ENCODE measurements at regions not wholly inside any gene's neighbourhood (a gene's known extent, or its start where the extent isn't known, plus 50 kb on each side); places are given as distances from the start of the nearest gene placed in this dataset.

DNA sequence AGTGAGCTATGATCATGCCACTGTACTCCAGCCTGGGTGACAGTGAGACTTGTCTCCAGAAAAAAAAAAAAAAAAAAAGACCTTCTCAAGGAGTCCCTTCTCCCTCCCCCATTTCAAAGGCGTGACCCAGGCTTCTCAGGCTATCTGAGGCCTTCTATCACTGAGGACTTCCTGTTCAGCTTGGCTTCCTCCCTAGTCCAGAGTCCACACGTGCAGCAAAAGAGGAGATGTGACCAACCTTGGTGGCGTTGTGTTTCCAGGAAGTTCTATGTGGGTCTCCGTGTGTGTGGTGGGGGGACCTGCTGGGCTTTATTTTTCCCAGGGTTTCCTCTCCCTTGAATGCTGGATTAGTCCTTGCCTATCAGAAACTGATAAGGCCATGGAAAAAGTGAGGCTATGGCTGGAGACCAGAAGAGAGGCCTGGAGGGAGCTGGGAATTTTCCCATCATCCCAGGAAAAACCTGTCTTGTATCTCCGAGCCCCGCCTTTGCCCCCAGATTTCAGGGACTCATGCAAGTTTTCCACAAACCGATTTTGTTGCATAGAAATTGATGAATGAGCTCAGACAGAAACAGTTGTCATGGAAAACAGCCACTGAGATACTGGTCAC is 148.1 kb downstream of the SALL1 start:
- H3K4me1 ChIP-seq (ENCODE audit: insufficient read depth, low read length), result no peaks in the 10 kb centered on the region
- no peaks in the 10 kb centered on the region for H3K79me2 ChIP-seq (ENCODE audit: insufficient read depth, low read length)
- H3K4me3 ChIP-seq (ENCODE audit: low read depth in 1 of 2, low read length in 2 of 2), result no peak overlapping the region
- H2AFZ ChIP-seq (ENCODE audit: low read depth, low read length), result no peak overlapping the region
- no peak for DNase-seq
- H3K27me3 ChIP-seq (ENCODE audit: insufficient read depth, low read length, poor library complexity), result no peaks in the 10 kb centered on the region
- no peak overlapping the region for H3K27ac ChIP-seq (ENCODE audit: low read length)
- H3K9ac ChIP-seq (ENCODE audit: low read depth, low read length), result no peak overlapping the region
- H3K9me3 ChIP-seq (ENCODE audit: insufficient read depth, low read length, severe bottlenecking), result no peaks in the 10 kb centered on the region
- no peak for ATAC-seq (ENCODE audit: insufficient read depth, low read depth)
- TF ChIP-seq EZH2 (IDR thresholded peaks at IDR 0.05; ENCODE audit: borderline replicate concordance, low read depth, low read length, severe bottlenecking) (no peak), CTCF (IDR thresholded peaks at IDR 0.05; ENCODE audit: borderline replicate concordance, extremely low read depth, low read length, poor library complexity, severe bottlenecking) (no peak)
- no peak overlapping the region for H3K4me2 ChIP-seq (ENCODE audit: insufficient read depth, low read length)
- no peaks in the 10 kb centered on the region for H3K36me3 ChIP-seq (ENCODE audit: insufficient read depth, low read length)
- H4K20me1 ChIP-seq (ENCODE audit: insufficient read depth, low read length), result no peaks in the 10 kb centered on the region

DNA sequence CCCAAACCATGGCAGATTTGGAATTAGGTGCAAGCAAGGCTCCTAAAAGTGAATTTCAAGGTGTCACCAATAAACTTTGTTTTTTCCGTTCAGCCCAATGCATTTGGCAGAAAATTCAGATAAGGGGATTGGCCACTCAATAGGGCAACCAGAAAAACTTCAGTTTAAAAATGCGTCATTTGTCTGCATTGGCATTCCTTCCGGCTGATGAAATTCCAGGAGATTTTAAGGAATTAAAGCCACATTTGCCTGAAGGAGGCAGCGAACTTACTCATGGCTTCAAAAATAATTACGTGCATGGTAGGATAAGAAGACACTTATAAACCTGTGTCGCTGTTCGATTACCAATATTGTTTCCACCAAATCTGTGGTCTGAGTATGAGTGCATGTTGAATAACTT is 151.9 kb downstream of the SALL1 start:
- Histone ChIP-seq H3K79me2 (ENCODE audit: insufficient read depth, low read length) (no peaks in the 10 kb centered on the region), H2AFZ (ENCODE audit: low read depth, low read length) (no peak overlapping the region), H3K27ac (ENCODE audit: low read length) (no peak overlapping the region), H4K20me1 (ENCODE audit: insufficient read depth, low read length) (no peaks in the 10 kb centered on the region), H3K4me1 (ENCODE audit: insufficient read depth, low read length) (no peaks in the 10 kb centered on the region), H3K4me3 (ENCODE audit: low read depth in 1 of 2, low read length in 2 of 2) (no peak overlapping the region), H3K27me3 (ENCODE audit: insufficient read depth, low read length, poor library complexity) (no peaks in the 10 kb centered on the region), H3K4me2 (ENCODE audit: insufficient read depth, low read length) (no peak overlapping the region), H3K9me3 (ENCODE audit: insufficient read depth, low read length, severe bottlenecking) (no peaks in the 10 kb centered on the region), H3K9ac (ENCODE audit: low read depth, low read length) (no peak overlapping the region), H3K36me3 (ENCODE audit: insufficient read depth, low read length) (no peaks in the 10 kb centered on the region)
- TF ChIP-seq CTCF (IDR thresholded peaks at IDR 0.05; ENCODE audit: borderline replicate concordance, extremely low read depth, low read length, poor library complexity, severe bottlenecking) (no peak), EZH2 (IDR thresholded peaks at IDR 0.05; ENCODE audit: borderline replicate concordance, low read depth, low read length, severe bottlenecking) (no peak)
- no peak for ATAC-seq (ENCODE audit: insufficient read depth, low read depth)
- no peak for DNase-seq

DNA sequence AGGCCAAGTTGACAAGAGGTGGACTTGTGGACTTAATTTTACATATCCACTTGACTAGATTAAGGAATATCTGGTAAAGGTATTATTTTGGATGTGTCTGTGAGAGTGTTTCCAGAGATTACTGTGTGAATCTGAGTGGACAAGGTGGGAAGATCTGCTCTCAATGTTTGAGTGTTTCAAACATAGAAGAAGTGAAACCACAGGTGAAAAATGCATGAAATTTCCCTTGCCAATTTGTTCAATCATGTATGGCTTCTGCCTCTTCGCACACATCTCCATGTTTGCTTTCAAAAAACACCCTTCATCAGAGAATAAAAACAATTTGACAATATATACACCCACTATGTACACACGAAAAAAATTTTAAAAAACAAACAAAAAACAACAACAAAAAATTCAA is 152.7 kb downstream of the SALL1 start:
- Histone ChIP-seq H3K79me2 (ENCODE audit: insufficient read depth, low read length) (no peaks in the 10 kb centered on the region), H3K4me1 (ENCODE audit: insufficient read depth, low read length) (no peaks in the 10 kb centered on the region), H3K4me3 (ENCODE audit: low read depth in 1 of 2, low read length in 2 of 2) (no peak overlapping the region), H3K27ac (ENCODE audit: low read length) (no peak overlapping the region), H2AFZ (ENCODE audit: low read depth, low read length) (no peak overlapping the region), H3K27me3 (ENCODE audit: insufficient read depth, low read length, poor library complexity) (no peaks in the 10 kb centered on the region), H3K9ac (ENCODE audit: low read depth, low read length) (no peak overlapping the region), H4K20me1 (ENCODE audit: insufficient read depth, low read length) (no peaks in the 10 kb centered on the region), H3K9me3 (ENCODE audit: insufficient read depth, low read length, severe bottlenecking) (no peaks in the 10 kb centered on the region), H3K36me3 (ENCODE audit: insufficient read depth, low read length) (no peaks in the 10 kb centered on the region), H3K4me2 (ENCODE audit: insufficient read depth, low read length) (no peak overlapping the region)
- no peak for ATAC-seq (ENCODE audit: insufficient read depth, low read depth)
- DNase-seq, result no peak
- no peak for TF ChIP-seq CTCF (IDR thresholded peaks at IDR 0.05; ENCODE audit: borderline replicate concordance, extremely low read depth, low read length, poor library complexity, severe bottlenecking)
- TF ChIP-seq EZH2 (IDR thresholded peaks at IDR 0.05; ENCODE audit: borderline replicate concordance, low read depth, low read length, severe bottlenecking), result no peak

GRCh38 chr16:50997679-50998078 is 153.4 kb downstream of the SALL1 start:
- no peak overlapping the region for H2AFZ ChIP-seq (ENCODE audit: low read depth, low read length)
- no peaks in the 10 kb centered on the region for H3K36me3 ChIP-seq (ENCODE audit: insufficient read depth, low read length)
- no peak for TF ChIP-seq EZH2 (IDR thresholded peaks at IDR 0.05; ENCODE audit: borderline replicate concordance, low read depth, low read length, severe bottlenecking)
- no peak for TF ChIP-seq CTCF (IDR thresholded peaks at IDR 0.05; ENCODE audit: borderline replicate concordance, extremely low read depth, low read length, poor library complexity, severe bottlenecking)
- H3K9me3 ChIP-seq (ENCODE audit: insufficient read depth, low read length, severe bottlenecking), result no peaks in the 10 kb centered on the region
- H3K9ac ChIP-seq (ENCODE audit: low read depth, low read length), result no peak overlapping the region
- no peak for DNase-seq
- no peak overlapping the region for H3K4me3 ChIP-seq (ENCODE audit: low read depth in 1 of 2, low read length in 2 of 2)
- H3K27me3 ChIP-seq (ENCODE audit: insufficient read depth, low read length, poor library complexity), result no peaks in the 10 kb centered on the region
- no peaks in the 10 kb centered on the region for H3K79me2 ChIP-seq (ENCODE audit: insufficient read depth, low read length)
- no peaks in the 10 kb centered on the region for H4K20me1 ChIP-seq (ENCODE audit: insufficient read depth, low read length)
- no peak overlapping the region for H3K27ac ChIP-seq (ENCODE audit: low read length)
- H3K4me1 ChIP-seq (ENCODE audit: insufficient read depth, low read length), result no peaks in the 10 kb centered on the region
- no peak for ATAC-seq (ENCODE audit: insufficient read depth, low read depth)
- no peak overlapping the region for H3K4me2 ChIP-seq (ENCODE audit: insufficient read depth, low read length)

Data from DND-41 (cell line).